Mesodermal cell (in vitro differentiated cells): ENCODE measurements at regions not wholly inside any gene's neighbourhood (a gene's known extent, or its start where the extent isn't known, plus 50 kb on each side); places are given as distances from the start of the nearest gene placed in this dataset.

Experiments used
- H3K27ac ChIP-seq: 2 replicates; pipeline ENCODE4 v1.7.0; 2013; ENCODE audit warnings: mild to moderate bottlenecking, low read depth, low read length, moderate library complexity; ENCODE audit not compliant: severe bottlenecking
- H3K36me3 ChIP-seq: 2 replicates; pipeline ENCODE4 v1.7.1; 2013; ENCODE audit warnings: mild to moderate bottlenecking, low read length, moderate library complexity; ENCODE audit not compliant: control insufficient read depth, insufficient read depth
- H3K4me1 ChIP-seq: one replicate; pipeline ENCODE4 v1.7.1; 2013; ENCODE audit warnings: mild to moderate bottlenecking, low read length; ENCODE audit not compliant: insufficient read depth, control insufficient read depth, poor library complexity, severe bottlenecking
- H3K4me3 ChIP-seq: 2 replicates; pipeline ENCODE4 v1.7.0; 2013; ENCODE audit warnings: low read length, control low read depth, mild to moderate bottlenecking; ENCODE audit not compliant: insufficient read depth, poor library complexity, severe bottlenecking; ENCODE audit errors: extremely low read depth
- H3K9me3 ChIP-seq: 2 replicates; pipeline ENCODE4 v1.7.1; 2013; ENCODE audit warnings: mild to moderate bottlenecking, low read length, moderate library complexity; ENCODE audit not compliant: control insufficient read depth
- WGBS, 2 experiments: methylation state at CpG; one replicate each; pipeline ENCODE4 v1.1.5; 2013; ENCODE audit warnings: missing lambda C conversion rate in 2 of 2; ENCODE audit not compliant: insufficient coverage in 2 of 2; 5-methylcytosine and 5-hydroxymethylcytosine counted together

DNA sequence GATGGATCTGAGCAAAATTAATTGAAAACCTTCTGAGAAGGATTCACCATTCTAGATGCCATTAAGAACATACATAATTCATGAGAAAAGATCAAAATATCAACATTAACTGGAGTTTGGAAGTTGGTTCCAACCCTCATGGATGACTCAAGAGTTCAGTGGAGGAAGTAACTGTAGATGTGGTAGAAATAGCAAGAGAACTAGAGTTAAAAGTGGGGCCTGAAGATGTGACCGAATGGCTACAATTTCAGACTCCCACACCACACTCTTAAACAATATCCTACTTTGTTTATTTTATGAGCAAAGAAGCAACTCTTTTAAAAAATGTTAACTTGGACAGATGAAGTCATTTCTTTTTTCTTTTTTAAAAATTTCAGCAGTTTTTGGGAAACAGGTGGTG, 354.3 kb downstream of the KLF12 start:
- Histone ChIP-seq H3K27ac (no peak overlapping the region), H3K36me3 (no peaks in the 10 kb centered on the region), H3K4me1 (peaks cover 5% of the 10 kb centered on the region), H3K9me3 (no peaks in the 10 kb centered on the region), H3K4me3 (no peak overlapping the region)
- WGBS, 2 experiments = no CpG with 5 or more reads among the region's 1 CpG

DNA sequence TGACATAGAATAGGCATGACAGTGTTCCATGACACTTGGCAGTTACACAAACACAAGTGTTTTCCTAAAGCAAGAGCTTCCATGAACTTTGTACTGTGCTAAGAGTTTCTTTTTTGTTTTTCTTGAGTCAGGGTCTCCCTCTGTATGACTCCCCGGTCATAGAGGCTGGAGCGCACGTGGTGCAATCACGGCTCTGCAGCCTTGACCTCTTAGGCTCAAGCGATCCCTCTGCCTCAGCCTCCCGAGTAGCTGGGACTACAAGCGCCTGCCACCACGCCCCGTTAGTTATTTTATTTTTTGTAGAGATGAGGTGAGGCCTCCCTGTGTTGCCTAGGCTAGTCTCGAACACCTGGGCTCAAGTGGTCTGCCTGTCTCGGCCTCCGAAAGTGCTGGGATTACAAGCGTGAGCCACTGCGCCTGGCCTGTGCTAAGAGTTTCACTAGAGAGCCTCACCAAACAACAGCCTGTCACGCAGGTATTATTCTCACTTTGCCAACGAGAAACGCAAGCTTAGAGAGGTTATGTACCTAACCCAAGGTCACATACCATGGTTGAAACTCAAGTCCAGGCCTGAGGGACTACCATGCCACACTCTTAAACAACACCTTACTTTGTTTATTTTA, 355.9 kb downstream of the KLF12 start:
- no peak overlapping the region for H3K4me3 ChIP-seq
- 90 to 94% methylated on average over 11 to 14 of the region's 17 CpGs for whole genome bisulfite sequencing, 2 experiments
- peaks cover 5% of the 10 kb centered on the region for H3K4me1 ChIP-seq
- H3K9me3 ChIP-seq = no peaks in the 10 kb centered on the region
- H3K36me3 ChIP-seq = no peaks in the 10 kb centered on the region
- no peak overlapping the region for H3K27ac ChIP-seq

DNA sequence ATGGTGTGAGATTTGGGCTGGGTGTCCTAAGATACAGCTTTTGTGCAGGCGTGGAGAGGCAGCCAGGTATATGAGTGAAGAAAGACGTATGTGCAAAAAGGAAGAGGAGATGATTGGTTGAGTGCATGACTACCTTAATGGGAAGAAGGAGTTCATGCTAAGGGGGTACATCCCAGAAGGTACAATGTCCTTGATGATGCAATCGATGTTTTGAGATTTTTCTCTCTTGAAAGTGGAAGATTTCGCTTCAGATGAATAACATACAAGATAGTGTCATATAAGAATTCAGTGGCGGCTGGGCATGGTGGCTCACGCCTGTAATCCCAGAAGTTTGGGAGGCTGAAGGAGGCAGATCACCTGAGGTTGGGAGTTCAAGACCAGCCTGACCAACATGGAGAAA, 357.1 kb downstream of the KLF12 start:
- 88 to 100% methylated on average over 6 of the region's 6 CpGs for WGBS, 2 experiments
- Histone ChIP-seq H3K36me3 (no peaks in the 10 kb centered on the region), H3K9me3 (no peaks in the 10 kb centered on the region), H3K27ac (no peak overlapping the region), H3K4me1 (peaks cover 5% of the 10 kb centered on the region), H3K4me3 (no peak overlapping the region)

DNA sequence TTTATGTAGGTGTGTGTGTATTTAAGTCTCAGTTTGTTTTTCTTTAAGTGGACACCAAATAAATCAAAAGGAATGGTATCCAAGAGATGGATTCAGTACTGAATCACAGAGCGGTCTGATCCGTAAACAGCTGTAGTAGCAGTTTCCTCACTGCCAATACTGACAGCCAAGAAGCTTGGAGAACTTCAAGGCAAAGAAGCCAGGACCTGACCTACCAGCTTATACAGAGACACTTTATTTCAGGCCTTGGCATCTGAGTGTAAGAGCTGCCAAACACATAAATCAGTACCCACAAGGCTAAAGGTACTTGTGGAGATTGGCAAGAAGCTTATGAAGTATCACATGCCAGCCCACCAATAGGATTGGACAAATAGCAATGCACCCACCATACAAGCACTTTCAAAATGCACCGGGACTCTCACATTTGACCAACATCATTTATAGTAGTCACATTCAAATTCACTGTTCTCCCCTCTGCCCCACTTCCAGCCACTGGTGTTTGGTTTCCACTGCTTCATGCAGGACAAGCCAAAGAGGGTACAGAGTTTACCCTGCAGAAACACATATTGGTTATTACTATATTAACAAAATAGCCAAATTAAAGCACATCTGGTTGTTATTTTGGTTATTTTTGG, 357.9 kb downstream of the KLF12 start:
- WGBS, 2 experiments = 92 to 100% methylated on average over 2 to 3 of the region's 3 CpGs
- Histone ChIP-seq H3K27ac (no peak overlapping the region), H3K4me1 (peaks cover 5% of the 10 kb centered on the region), H3K36me3 (no peaks in the 10 kb centered on the region), H3K9me3 (no peaks in the 10 kb centered on the region), H3K4me3 (no peak overlapping the region)

DNA sequence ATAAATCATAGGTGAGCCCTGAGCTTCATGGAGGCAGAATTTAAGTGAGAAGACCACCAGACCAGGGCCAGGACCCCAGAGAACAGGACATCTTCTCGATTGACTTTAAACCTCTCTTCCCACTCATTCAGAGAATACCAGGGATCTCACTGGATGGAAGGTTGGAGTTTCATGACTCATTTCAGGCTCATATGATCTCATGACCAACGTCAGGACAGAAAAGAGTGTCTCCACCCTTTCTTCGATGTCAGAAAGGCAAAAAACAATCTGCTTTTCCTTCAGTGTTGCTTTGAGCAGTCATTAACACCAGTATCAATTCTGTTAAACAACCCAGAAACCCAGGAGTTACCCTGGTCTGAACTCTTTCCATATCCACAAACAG, 361.0 kb downstream of the KLF12 start:
- H3K9me3 ChIP-seq = no peaks in the 10 kb centered on the region
- no peaks in the 10 kb centered on the region for H3K4me1 ChIP-seq
- no peaks in the 10 kb centered on the region for H3K36me3 ChIP-seq
- H3K27ac ChIP-seq = no peak overlapping the region
- H3K4me3 ChIP-seq = no peak overlapping the region
- 85 to 100% methylated on average over 2 of the region's 3 CpGs for WGBS, 2 experiments

DNA sequence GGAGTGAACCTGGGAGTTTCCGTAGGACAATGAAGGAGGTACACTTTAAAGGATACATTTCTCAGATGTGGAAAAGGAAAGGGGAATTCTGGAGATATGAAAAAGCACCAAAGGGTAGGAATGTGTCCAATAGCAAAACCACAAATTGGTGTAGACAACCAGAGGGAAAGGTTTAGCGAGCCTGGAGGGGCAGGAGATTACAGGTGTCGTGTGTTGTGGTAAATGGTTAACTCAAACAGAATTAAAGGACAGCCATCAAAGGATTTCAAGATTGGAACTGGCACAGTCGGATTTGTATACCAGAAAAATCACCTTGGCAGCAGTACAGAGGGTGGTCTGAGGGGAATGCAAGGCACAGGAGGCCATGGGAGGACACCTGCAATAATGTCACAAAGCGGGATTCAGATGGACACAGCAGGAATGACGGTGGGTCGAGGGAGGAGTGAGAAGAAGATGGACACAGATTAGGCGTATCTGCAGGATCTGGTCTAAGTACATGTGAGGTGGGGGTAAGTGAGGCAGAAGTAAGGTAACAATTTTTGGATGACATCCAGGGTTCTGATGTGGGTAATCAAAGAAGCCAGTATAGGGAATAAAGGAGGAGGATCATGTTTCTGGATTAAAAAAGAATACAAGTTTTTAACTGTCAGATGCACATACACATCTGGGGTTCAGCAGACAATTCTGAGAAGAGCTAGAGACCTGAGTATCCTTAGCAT, 361.6 kb downstream of the KLF12 start:
- H3K9me3 ChIP-seq = no peaks in the 10 kb centered on the region
- 81 to 91% methylated on average over 6 to 8 of the region's 8 CpGs for WGBS, 2 experiments
- no peak overlapping the region for H3K27ac ChIP-seq
- H3K4me1 ChIP-seq = peaks cover under 1% of the 10 kb centered on the region
- H3K36me3 ChIP-seq = no peaks in the 10 kb centered on the region
- H3K4me3 ChIP-seq = no peak overlapping the region

DNA sequence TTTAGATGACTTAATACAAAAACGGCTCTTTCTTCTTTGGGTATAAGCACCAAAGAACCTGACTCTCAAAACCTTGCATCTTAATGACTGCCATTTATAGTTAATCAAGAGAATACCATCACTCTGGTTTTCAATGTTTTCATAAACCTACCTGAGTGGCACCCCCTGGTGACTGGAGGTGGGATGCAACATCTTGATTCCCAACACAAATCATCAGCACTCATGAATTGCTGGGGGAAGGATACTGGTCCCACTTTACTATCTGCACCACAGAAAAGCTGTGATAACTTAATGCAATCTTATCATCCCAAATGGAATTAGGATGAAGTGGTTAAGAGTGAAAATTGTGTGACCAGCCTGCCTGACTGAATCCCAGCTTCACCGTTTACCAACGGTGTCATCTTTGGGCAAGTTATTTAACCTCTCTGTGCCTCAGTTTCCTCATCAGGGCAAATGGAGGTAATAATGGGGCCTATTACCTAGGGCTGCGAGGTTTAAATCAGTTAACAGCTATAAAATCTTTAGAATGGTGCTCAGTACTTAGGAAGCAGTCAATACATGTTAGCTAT, 366.4 kb downstream of the KLF12 start:
- Histone ChIP-seq H3K9me3 (no peaks in the 10 kb centered on the region), H3K4me3 (no peak overlapping the region), H3K4me1 (peaks cover 16% of the 10 kb centered on the region), H3K36me3 (no peaks in the 10 kb centered on the region), H3K27ac (no peak overlapping the region)
- WGBS, 2 experiments = 83 to 86% methylated on average over 2 to 3 of the region's 4 CpGs

DNA sequence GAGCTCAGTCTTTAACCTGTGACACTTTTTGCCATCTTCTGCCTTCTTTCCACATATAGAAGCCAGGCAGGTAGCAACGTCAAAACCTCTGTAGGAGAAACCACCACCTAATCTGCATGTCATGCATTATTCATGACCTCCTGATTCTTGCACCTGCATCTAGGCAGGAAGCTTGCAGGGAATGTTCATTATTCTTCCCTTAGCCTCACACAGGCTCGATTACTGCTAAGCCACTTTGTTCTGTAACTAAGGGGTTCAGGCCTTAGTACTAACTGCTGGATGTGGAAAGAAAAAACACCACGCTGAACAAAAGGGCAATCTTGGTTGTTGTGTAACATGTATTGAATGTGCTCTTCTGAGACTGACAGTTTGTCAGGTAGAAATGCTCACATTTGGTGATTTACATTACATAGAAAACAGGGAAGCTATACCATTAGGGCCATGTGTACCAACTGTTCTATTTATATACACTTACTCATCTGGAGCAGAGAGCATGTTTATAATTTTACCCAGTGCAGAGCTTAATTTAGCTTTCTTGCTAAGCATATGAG, 366.9 kb downstream of the KLF12 start:
- 0 to 32% methylated on average over 1 to 3 of the region's 3 CpGs for WGBS, 2 experiments
- peaks cover 16% of the 10 kb centered on the region for H3K4me1 ChIP-seq
- no peaks in the 10 kb centered on the region for H3K9me3 ChIP-seq
- no peak overlapping the region for H3K4me3 ChIP-seq
- H3K36me3 ChIP-seq = no peaks in the 10 kb centered on the region
- no peak overlapping the region for H3K27ac ChIP-seq

DNA sequence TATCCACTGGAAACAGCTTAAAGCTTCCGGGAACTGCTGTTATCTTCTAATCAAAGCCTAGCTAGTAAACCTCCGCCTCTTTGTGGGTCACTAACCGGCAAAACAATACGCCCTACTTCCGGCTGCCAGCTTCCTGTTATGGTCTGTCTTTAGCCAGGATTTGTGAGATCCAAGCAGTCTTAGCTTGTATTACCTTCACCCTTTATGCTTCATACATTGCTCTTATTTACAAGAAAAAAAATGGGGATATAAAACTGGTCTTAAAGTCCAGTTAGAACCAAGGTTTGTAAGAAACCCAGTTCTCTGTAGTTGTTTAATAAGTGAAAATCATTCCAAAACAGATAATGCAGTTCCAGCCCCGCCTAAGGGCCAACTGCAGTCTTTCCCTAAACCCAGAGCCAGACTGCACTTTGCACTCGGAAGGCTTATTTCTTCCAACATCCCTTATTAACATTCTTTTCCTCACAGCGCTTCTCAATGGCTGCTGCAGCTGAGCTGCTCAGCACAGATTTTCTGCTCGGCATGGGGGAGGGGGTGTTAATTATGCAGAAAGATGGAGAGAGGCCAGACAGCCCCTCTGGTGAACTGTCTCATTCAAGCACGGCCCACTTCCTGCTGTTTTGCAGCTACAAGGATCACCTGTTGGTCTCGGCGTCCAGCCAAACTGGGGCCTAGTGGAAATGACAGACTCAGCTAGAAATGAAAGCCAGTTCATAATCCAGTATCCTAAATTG, 368.4 kb downstream of the KLF12 start:
- Histone ChIP-seq H3K36me3 (no peaks in the 10 kb centered on the region), H3K9me3 (no peaks in the 10 kb centered on the region), H3K4me3 (no peak overlapping the region), H3K27ac (peak overlapping the region; percentile 86), H3K4me1 (peaks cover 16% of the 10 kb centered on the region)
- 5 to 28% methylated on average over 5 to 7 of the region's 12 CpGs for WGBS, 2 experiments

DNA sequence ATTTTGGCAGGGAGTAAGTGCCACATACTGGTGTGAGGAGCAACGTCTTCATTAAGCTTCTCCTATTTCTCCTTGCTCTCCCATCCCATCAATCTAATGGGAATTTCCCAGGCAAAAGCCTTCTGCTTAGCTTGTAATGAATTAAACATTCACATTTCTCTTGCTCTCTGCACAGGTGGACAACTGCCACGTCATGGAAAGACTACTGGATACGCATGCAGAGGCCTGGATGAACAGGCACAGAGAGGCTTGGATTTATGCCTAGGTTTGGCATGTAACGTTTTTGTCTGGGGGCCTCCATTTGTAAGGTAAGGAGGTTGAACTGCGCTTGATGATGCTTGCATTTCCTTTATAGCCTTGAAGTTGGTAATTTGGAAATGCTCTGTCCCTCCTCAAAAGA, 374.8 kb downstream of the KLF12 start:
- Histone ChIP-seq H3K4me3 (no peak overlapping the region), H3K36me3 (no peaks in the 10 kb centered on the region), H3K9me3 (no peaks in the 10 kb centered on the region), H3K4me1 (no peaks in the 10 kb centered on the region), H3K27ac (no peak overlapping the region)
- 90 to 100% methylated on average over 2 of the region's 5 CpGs for WGBS, 2 experiments
